ENCODE measurements at regions not wholly inside any gene's neighbourhood (a gene's known extent, or its start where the extent isn't known, plus 50 kb on each side); places are given as distances from the start of the nearest gene placed in this dataset.

GRCh38 chr5:3121813-3122212 lies 370.3 kb upstream of the IRX2 start:
- TF ChIP-seq TARDBP (IDR thresholded peaks at IDR 0.05), result no peak
- no peak for TF ChIP-seq LEF1 (IDR thresholded peaks at IDR 0.05; ENCODE audit: borderline replicate concordance)
- no peak for TF ChIP-seq ZNF384 (IDR thresholded peaks at IDR 0.05)
- TF ChIP-seq BHLHE40 (IDR thresholded peaks at IDR 0.05; ENCODE audit: borderline replicate concordance), result no peak
- TF ChIP-seq FOXM1 (IDR thresholded peaks at IDR 0.05; ENCODE audit: borderline replicate concordance), result no peak
- no peak for TF ChIP-seq ELF4 (IDR thresholded peaks at IDR 0.05)
- TF ChIP-seq PKNOX1 (IDR thresholded peaks at IDR 0.05), result no peak

Data from HEK293T (cell line).